SJCRH30 (cell line): ENCODE measurements at regions not wholly inside any gene's neighbourhood (a gene's known extent, or its start where the extent isn't known, plus 50 kb on each side); places are given as distances from the start of the nearest gene placed in this dataset.
A peak's percentile ranks its signal among the peaks of the same experiment; 100 is the strongest.
"Not testable (repeated sequence)": the region's sequence is repeated elsewhere in the genome, so short reads cannot be mapped to it uniquely, and the experiment has no call there.

Source experiments
- DNase-seq, 2 experiments: peaks; one replicate each; pipeline ENCODE4 v3.0.0-alpha.2; 2015 to 2020
- H3K27ac ChIP-seq: fragments of 250-450 bp; sonication (Bioruptor Pico); 2 replicates; pipeline ENCODE4 v1.5.1; 2020; ENCODE audit warnings: mild to moderate bottlenecking, moderate library complexity
- H3K27me3 ChIP-seq: fragments of 250-450 bp; sonication (Bioruptor Pico); 2 replicates; pipeline ENCODE4 v1.5.1; 2020; ENCODE audit warnings: mild to moderate bottlenecking, moderate library complexity
- H3K36me3 ChIP-seq: fragments of 250-450 bp; sonication (Bioruptor Pico); 2 replicates; pipeline ENCODE4 v1.5.1; 2020; ENCODE audit warnings: mild to moderate bottlenecking, moderate library complexity
- H3K4me1 ChIP-seq: fragments of 250-450 bp; sonication (Bioruptor Pico); 2 replicates; pipeline ENCODE4 v1.5.1; 2020; ENCODE audit warnings: mild to moderate bottlenecking, moderate library complexity
- H3K4me3 ChIP-seq: fragments of 250-450 bp; sonication (Bioruptor Pico); 2 replicates; pipeline ENCODE4 v1.5.1; 2020; ENCODE audit warnings: mild to moderate bottlenecking, moderate library complexity
- H3K9me3 ChIP-seq: fragments of 250-450 bp; sonication (Bioruptor Pico); replicated peaks from 2 replicates; pipeline ENCODE4 v1.5.1; 2020; ENCODE audit warnings: mild to moderate bottlenecking, moderate library complexity

- no peaks in the 10 kb centered on the region for H3K4me1 ChIP-seq
- no peaks in the 10 kb centered on the region for H3K9me3 ChIP-seq
- no peaks in the 10 kb centered on the region for H3K27me3 ChIP-seq
- H3K4me3 ChIP-seq: no peak overlapping the region
- H3K36me3 ChIP-seq: no peaks in the 10 kb centered on the region
- no peak overlapping the region for H3K27ac ChIP-seq
- no peak for DNase-seq
These were observed 609.2 kb upstream of the ZNF385D start for GRCh38 chr3:22360164-22360563.

- Histone ChIP-seq H3K27ac (no peak overlapping the region), H3K4me1 (no peaks in the 10 kb centered on the region)
- DNase-seq: no peak
These were observed 610.0 kb upstream of the ZNF385D start for GRCh38 chr3:22360970-22361369.

GRCh38 chr3:22361521-22361920, 610.5 kb upstream of the ZNF385D start:
- no peaks in the 10 kb centered on the region for H3K36me3 ChIP-seq
- no peaks in the 10 kb centered on the region for H3K27me3 ChIP-seq
- no peaks in the 10 kb centered on the region for H3K9me3 ChIP-seq
- H3K4me3 ChIP-seq: no peak overlapping the region
- H3K27ac ChIP-seq: no peak overlapping the region
- no peak for DNase-seq
- no peaks in the 10 kb centered on the region for H3K4me1 ChIP-seq

More at GRCh38 chr3:22360970-22361369, 610.0 kb upstream of the ZNF385D start:
- no peaks in the 10 kb centered on the region for H3K36me3 ChIP-seq
- H3K27me3 ChIP-seq: no peaks in the 10 kb centered on the region
- no peak overlapping the region for H3K4me3 ChIP-seq
- no peaks in the 10 kb centered on the region for H3K9me3 ChIP-seq

- Histone ChIP-seq H3K27me3 (no peaks in the 10 kb centered on the region), H3K36me3 (no peaks in the 10 kb centered on the region; the same call in 1 of the 2 replicates), H3K4me3 (no peak overlapping the region), H3K9me3 (no peaks in the 10 kb centered on the region), H3K4me1 (no peaks in the 10 kb centered on the region), H3K27ac (no peak overlapping the region)
- no peak for DNase-seq
These were observed 613.8 kb upstream of the ZNF385D start for GRCh38 chr3:22364851-22365250.

- H3K36me3 ChIP-seq: no peaks in the 10 kb centered on the region; the same call in 1 of the 2 replicates
- H3K27me3 ChIP-seq: peaks cover 5% of the 10 kb centered on the region; the same call in 1 of the 2 replicates
- H3K4me1 ChIP-seq: no peaks in the 10 kb centered on the region
- no peak for DNase-seq
- no peak overlapping the region for H3K27ac ChIP-seq
- no peaks in the 10 kb centered on the region for H3K9me3 ChIP-seq
- H3K4me3 ChIP-seq: no peak overlapping the region
These were observed 615.8 kb upstream of the ZNF385D start for GRCh38 chr3:22366781-22367180.

- Histone ChIP-seq H3K27ac (no peak overlapping the region), H3K4me3 (no peak overlapping the region), H3K9me3 (no peaks in the 10 kb centered on the region), H3K27me3 (peaks cover 5% of the 10 kb centered on the region; the same call in 1 of the 2 replicates), H3K36me3 (no peaks in the 10 kb centered on the region; the same call in 1 of the 2 replicates), H3K4me1 (no peaks in the 10 kb centered on the region)
- DNase-seq: no peak
These were observed 620.0 kb upstream of the ZNF385D start for GRCh38 chr3:22371036-22371435.

- H3K27ac ChIP-seq: no peak overlapping the region
- no peak for DNase-seq
- no peaks in the 10 kb centered on the region for H3K4me1 ChIP-seq
- H3K36me3 ChIP-seq: no peaks in the 10 kb centered on the region; the same call in 1 of the 2 replicates
- H3K4me3 ChIP-seq: no peak overlapping the region
- H3K9me3 ChIP-seq: no peaks in the 10 kb centered on the region
- H3K27me3 ChIP-seq: peaks cover 5% of the 10 kb centered on the region; the same call in 1 of the 2 replicates
These were observed 620.7 kb upstream of the ZNF385D start for GRCh38 chr3:22371607-22372291.

- Histone ChIP-seq H3K27ac (no peak overlapping the region), H3K27me3 (peaks cover 5% of the 10 kb centered on the region; the same call in 1 of the 2 replicates), H3K36me3 (no peaks in the 10 kb centered on the region; the same call in 1 of the 2 replicates), H3K4me1 (no peaks in the 10 kb centered on the region), H3K4me3 (no peak overlapping the region), H3K9me3 (no peaks in the 10 kb centered on the region)
- DNase-seq: no peak
These were observed 621.5 kb upstream of the ZNF385D start for GRCh38 chr3:22372292-22373062.

GRCh38 chr3:22373182-22373581, 622.2 kb upstream of the ZNF385D start:
- Histone ChIP-seq H3K4me1 (no peaks in the 10 kb centered on the region), H3K27ac (no peak overlapping the region), H3K36me3 (no peaks in the 10 kb centered on the region; the same call in 1 of the 2 replicates), H3K9me3 (no peaks in the 10 kb centered on the region), H3K4me3 (no peak overlapping the region), H3K27me3 (peaks cover 5% of the 10 kb centered on the region; the same call in 1 of the 2 replicates)
- DNase-seq: no peak

GRCh38 chr3:22373827-22374226, 622.8 kb upstream of the ZNF385D start:
- H3K27ac ChIP-seq: no peak overlapping the region
- H3K36me3 ChIP-seq: no peaks in the 10 kb centered on the region; the same call in 1 of the 2 replicates
- H3K27me3 ChIP-seq: peaks cover 5% of the 10 kb centered on the region; the same call in 1 of the 2 replicates
- DNase-seq: no peak
- H3K9me3 ChIP-seq: no peaks in the 10 kb centered on the region
- H3K4me3 ChIP-seq: no peak overlapping the region
- no peaks in the 10 kb centered on the region for H3K4me1 ChIP-seq

- no peaks in the 10 kb centered on the region for H3K27me3 ChIP-seq
- no peaks in the 10 kb centered on the region for H3K9me3 ChIP-seq
- H3K4me1 ChIP-seq: no peaks in the 10 kb centered on the region
- no peak overlapping the region for H3K4me3 ChIP-seq
- H3K27ac ChIP-seq: no peak overlapping the region
- no peak for DNase-seq
- no peaks in the 10 kb centered on the region for H3K36me3 ChIP-seq
These were observed 626.4 kb upstream of the ZNF385D start for GRCh38 chr3:22377421-22377820.

GRCh38 chr3:22378869-22379268, 627.9 kb upstream of the ZNF385D start:
- Histone ChIP-seq H3K4me3 (no peak overlapping the region), H3K9me3 (no peaks in the 10 kb centered on the region), H3K4me1 (no peaks in the 10 kb centered on the region), H3K27me3 (no peaks in the 10 kb centered on the region), H3K27ac (no peak overlapping the region), H3K36me3 (no peaks in the 10 kb centered on the region)
- no peak for DNase-seq

GRCh38 chr3:22380253-22380652, 629.2 kb upstream of the ZNF385D start:
- Histone ChIP-seq H3K4me3 (no peak overlapping the region), H3K27me3 (peaks cover 2% of the 10 kb centered on the region; the same call in 1 of the 2 replicates), H3K36me3 (no peaks in the 10 kb centered on the region), H3K27ac (no peak overlapping the region), H3K9me3 (no peaks in the 10 kb centered on the region), H3K4me1 (no peaks in the 10 kb centered on the region)
- DNase-seq: no peak

GRCh38 chr3:22381564-22381963, 630.6 kb upstream of the ZNF385D start:
- H3K27me3 ChIP-seq, H3K4me1 ChIP-seq, H3K4me3 ChIP-seq, H3K36me3 ChIP-seq, H3K9me3 ChIP-seq, H3K27ac ChIP-seq: not testable (repeated sequence)
- DNase-seq: peak in 1 of 2 experiments; percentile 16

GRCh38 chr3:22383285-22383684, 632.3 kb upstream of the ZNF385D start:
- H3K27me3 ChIP-seq: peaks cover 9% of the 10 kb centered on the region; the same call in 1 of the 2 replicates
- no peak overlapping the region for H3K27ac ChIP-seq
- H3K36me3 ChIP-seq: no peaks in the 10 kb centered on the region
- no peaks in the 10 kb centered on the region for H3K4me1 ChIP-seq
- no peak for DNase-seq
- H3K9me3 ChIP-seq: no peaks in the 10 kb centered on the region
- H3K4me3 ChIP-seq: no peak overlapping the region
